22Rv1 (cell line): ENCODE measurements at regions not wholly inside any gene's neighbourhood (a gene's known extent, or its start where the extent isn't known, plus 50 kb on each side); places are given as distances from the start of the nearest gene placed in this dataset.

Source experiments
- CTCF ChIP-seq: fragments of 450-650 bp; IDR thresholded peaks from 2 replicates; pipeline ENCODE4 v1.5.1; 2017; ENCODE audit warnings: mild to moderate bottlenecking
- ZFX ChIP-seq: fragments of 450-650 bp; IDR thresholded peaks from 2 replicates; pipeline ENCODE4 v1.6.1; 2017; ENCODE audit warnings: antibody characterized with exemption, borderline replicate concordance

GRCh38 chr17:72405662-72406230, 284.9 kb downstream of the SOX9 start:
- TF ChIP-seq CTCF (no peak), ZFX (no peak)
